Ureter (tissue), 1 donor: ENCODE measurements at regions not wholly inside any gene's neighbourhood (a gene's known extent, or its start where the extent isn't known, plus 50 kb on each side); places are given as distances from the start of the nearest gene placed in this dataset.
"Not testable (repeated sequence)": the region's sequence is repeated elsewhere in the genome, so short reads cannot be mapped to it uniquely, and the experiment has no call there.

ENCODE experiments used
- DNase-seq: peaks from one replicate; pipeline ENCODE4 v3.0.0-alpha.2; 2020; ENCODE audit warnings: low spot score
- donor health status: DM: yes; HTN: yes; CAD: no.

GRCh38 chr1:198969981-198970380 lies 331.1 kb downstream of the PTPRC start:
- DNase-seq = no peak

- no peak for DNase-seq
Measured at GRCh38 chr1:198970916-198971315, 332.1 kb downstream of the PTPRC start.

GRCh38 chr1:198977909-198978308 lies 339.1 kb downstream of the PTPRC start:
- DNase-seq = no peak

GRCh38 chr1:198978523-198978922 lies 339.7 kb downstream of the PTPRC start:
- DNase-seq = no peak

- no peak for DNase-seq
Measured at GRCh38 chr1:198986036-198986435, 347.2 kb downstream of the PTPRC start.

GRCh38 chr1:198986442-198986841 lies 347.6 kb downstream of the PTPRC start:
- no peak for DNase-seq

- DNase-seq = no peak
Measured at GRCh38 chr1:199002661-199003060, 363.8 kb downstream of the PTPRC start.

- no peak for DNase-seq
Measured at GRCh38 chr1:199007423-199007822, 368.6 kb downstream of the PTPRC start.

- DNase-seq = no peak
Measured at GRCh38 chr1:199009447-199009846, 370.6 kb downstream of the PTPRC start.

- DNase-seq = no peak
Measured at GRCh38 chr1:199010492-199010891, 371.7 kb downstream of the PTPRC start.

- no peak for DNase-seq
Measured at GRCh38 chr1:199010933-199011332, 372.1 kb downstream of the PTPRC start.

GRCh38 chr1:199015799-199016198 lies 377.0 kb downstream of the PTPRC start:
- no peak for DNase-seq

GRCh38 chr1:199018471-199019135 lies 379.8 kb downstream of the PTPRC start:
- no peak for DNase-seq

GRCh38 chr1:199020051-199020450 lies 381.2 kb downstream of the PTPRC start:
- no peak for DNase-seq

- DNase-seq = no peak
Measured at GRCh38 chr1:199020904-199021303, 382.1 kb downstream of the PTPRC start.

- DNase-seq = no peak
Measured at GRCh38 chr1:199029401-199029800, 390.6 kb downstream of the PTPRC start.

- no peak for DNase-seq
Measured at GRCh38 chr1:199029855-199030254, 391.0 kb downstream of the PTPRC start.

GRCh38 chr1:199030541-199030940 lies 391.7 kb downstream of the PTPRC start:
- DNase-seq = not testable (repeated sequence)

GRCh38 chr1:199031170-199031569 lies 392.3 kb downstream of the PTPRC start:
- DNase-seq = not testable (repeated sequence)

GRCh38 chr1:199032479-199032878 lies 393.6 kb downstream of the PTPRC start:
- not testable (repeated sequence) for DNase-seq

GRCh38 chr1:199033661-199034060 lies 394.8 kb downstream of the PTPRC start:
- no peak for DNase-seq

- DNase-seq = no peak
Measured at GRCh38 chr1:199038156-199038555, 399.3 kb downstream of the PTPRC start.

- no peak for DNase-seq
Measured at GRCh38 chr1:199040076-199040905, 401.5 kb downstream of the PTPRC start.
